SK-N-SH (cell line): ENCODE measurements at regions not wholly inside any gene's neighbourhood (a gene's known extent, or its start where the extent isn't known, plus 50 kb on each side); places are given as distances from the start of the nearest gene placed in this dataset.

Experiments used
- CTCF ChIA-PET: fragments of 300-600, 350-600 bp; formaldehyde crosslinking; extraction: SDS; loops from one replicate; lab custom pipeline; 2021; lab: Yijun Ruan, JAX
- POLR2A ChIA-PET: fragments of 350-600 bp; sonication (Branson Sonifier 250); formaldehyde crosslinking; extraction: SDS; loops from one replicate; lab custom pipeline; 2020; ENCODE audit warnings: antibody characterized with exemption, inconsistent platforms; lab: Yijun Ruan, JAX
- DNase-seq: peaks from one replicate; pipeline ENCODE4 v3.0.0; 2012
- H2AFZ ChIP-seq: fragments of 200-600 bp; sonication (generic); 2 replicates; pipeline ENCODE4 v1.8.1; 2016; ENCODE audit warnings: antibody characterized with exemption, mild to moderate bottlenecking, low read depth
- H3F3A ChIP-seq: fragments of 200-600 bp; sonication (generic); replicated peaks from 2 replicates; pipeline ENCODE3; 2016; ENCODE audit warnings: antibody characterized with exemption, mild to moderate bottlenecking; ENCODE audit not compliant: insufficient read depth
- H3K27ac ChIP-seq, 2 experiments: fragments of 200-500 bp in 1 of 2; fragments of 200-600 bp in 1 of 2; sonication (Bioruptor generic) in 1 of 2; sonication (generic), shearing (Covaris generic) in 1 of 2; 2 replicates each; pipeline versions ENCODE4 v1.5.1 to v1.6.1; 2014 to 2016; ENCODE audit warnings: low read depth in 2 of 2, inconsistent platforms in 1 of 2, low read length in 1 of 2, mild to moderate bottlenecking in 1 of 2, mixed read lengths in 1 of 2
- H3K27me3 ChIP-seq: fragments of 200-600 bp; sonication (generic), shearing (Covaris generic); 2 replicates; pipeline ENCODE4 v1.6.1; 2016; ENCODE audit warnings: mixed run types; ENCODE audit not compliant: insufficient read depth
- H3K36me3 ChIP-seq, 2 experiments: fragments of 200-500 bp in 1 of 2; fragments of 200-600 bp in 1 of 2; sonication (Bioruptor generic) in 1 of 2; sonication (generic) in 1 of 2; replicated peaks in 1 of 2; 2 replicates each; pipeline versions ENCODE3 to v1.5.1; 2014 to 2016; ENCODE audit warnings: low read length in 1 of 2, mild to moderate bottlenecking in 1 of 2; ENCODE audit not compliant: insufficient read depth in 2 of 2, control insufficient read depth in 1 of 2
- H3K4me1 ChIP-seq, 2 experiments: fragments of 200-500 bp in 1 of 2; fragments of 200-600 bp in 1 of 2; sonication (Bioruptor generic) in 1 of 2; sonication (generic), shearing (Covaris generic) in 1 of 2; 2 replicates each; pipeline versions ENCODE4 v1.5.1 to v1.6.1; 2014 to 2016; ENCODE audit warnings: low read depth in 1 of 2, low read length in 1 of 2, mixed run types in 1 of 2; ENCODE audit not compliant: insufficient read depth in 2 of 2, control insufficient read depth in 1 of 2
- H3K4me2 ChIP-seq: fragments of 200-600 bp; sonication (generic), shearing (Covaris generic); 2 replicates; pipeline ENCODE4 v1.6.1; 2017; ENCODE audit warnings: mixed run types
- H3K4me3 ChIP-seq, 2 experiments: fragments of 200-500 bp in 1 of 2; fragments of 200-600 bp in 1 of 2; sonication (Bioruptor generic) in 1 of 2; sonication (generic), shearing (Covaris generic) in 1 of 2; 2 replicates each; pipeline versions ENCODE4 v1.5.1 to v1.8.1; 2014 to 2016; ENCODE audit warnings: low read depth in 2 of 2, inconsistent platforms in 1 of 2, low read length in 1 of 2, mild to moderate bottlenecking in 1 of 2, mixed read lengths in 1 of 2, moderate library complexity in 1 of 2
- H3K79me2 ChIP-seq: fragments of 200-600 bp; sonication (generic); 2 replicates; pipeline ENCODE4 v1.8.1; 2017; ENCODE audit warnings: mild to moderate bottlenecking; ENCODE audit not compliant: insufficient read depth
- H3K9ac ChIP-seq: fragments of 200-600 bp; sonication (generic); 2 replicates; pipeline ENCODE4 v1.6.1; 2017; ENCODE audit warnings: mixed run types
- H3K9me2 ChIP-seq: fragments of 200-600 bp; sonication (generic); 2 replicates; pipeline ENCODE4 v1.6.1; 2017; ENCODE audit warnings: mixed run types
- H3K9me3 ChIP-seq: fragments of 200-600 bp; sonication (generic); 2 replicates; pipeline ENCODE4 v1.6.1; 2017; ENCODE audit warnings: mixed run types, mild to moderate bottlenecking, moderate library complexity
- H4K20me1 ChIP-seq: fragments of 200-600 bp; sonication (generic); 2 replicates; pipeline ENCODE4 v1.6.1; 2017; ENCODE audit warnings: mild to moderate bottlenecking, mixed run types; ENCODE audit not compliant: insufficient read depth
- CHD2 ChIP-seq: fragments of 150-350 bp; IDR thresholded peaks from 2 replicates; pipeline ENCODE4 v1.6.1; 2018; ENCODE audit warnings: low read length; ENCODE audit not compliant: partially characterized antibody
- FOSL2 ChIP-seq: IDR thresholded peaks from 2 replicates; pipeline ENCODE4 v1.4.0; 2012; ENCODE audit warnings: low read depth, mild to moderate bottlenecking, moderate library complexity, borderline replicate concordance
- FOXM1 ChIP-seq: IDR thresholded peaks from 2 replicates; pipeline ENCODE4 v1.4.0; 2012; ENCODE audit warnings: low read depth, mild to moderate bottlenecking
- GABPA ChIP-seq: IDR thresholded peaks from 2 replicates; pipeline ENCODE4 v1.4.0; 2012; ENCODE audit warnings: low read depth, mild to moderate bottlenecking
- JUND ChIP-seq: IDR thresholded peaks from 2 replicates; pipeline ENCODE4 v1.4.0; 2012
- MXI1 ChIP-seq: IDR thresholded peaks from 2 replicates; pipeline ENCODE4 v1.6.1; 2012; ENCODE audit warnings: mild to moderate bottlenecking, low read depth, low read length, improper control_type of control experiment
- NRF1 ChIP-seq: IDR thresholded peaks from 2 replicates; pipeline ENCODE4 v1.6.1; 2012; ENCODE audit warnings: low read depth, mild to moderate bottlenecking, low read length
- RCOR1 ChIP-seq: fragments of 150-350 bp; IDR thresholded peaks from 2 replicates; pipeline ENCODE4 v1.6.1; 2017; ENCODE audit warnings: antibody characterized with exemption, low read length
- SIN3A ChIP-seq: IDR thresholded peaks from 2 replicates; pipeline ENCODE4 v1.6.1; 2012; ENCODE audit warnings: low read depth, mild to moderate bottlenecking, low read length, moderate library complexity, borderline replicate concordance
- TCF12 ChIP-seq: IDR thresholded peaks from 2 replicates; pipeline ENCODE4 v1.4.0; 2012
- WGBS: methylation state at CpG from one replicate; pipeline ENCODE4 v1.1.6; 2017; ENCODE audit warnings: low lambda C conversion rate; 5-methylcytosine and 5-hydroxymethylcytosine counted together
- TF ChIP-seq, protein P1 (sequence below): fragments of 150-350 bp; IDR thresholded peaks from 2 replicates; pipeline ENCODE4 v1.6.1; 2017; ENCODE audit warnings: antibody characterized with exemption, low read length, low read depth, borderline replicate concordance
- TF ChIP-seq, protein P2 (sequence below): IDR thresholded peaks from 2 replicates; pipeline ENCODE4 v1.4.0; 2012; ENCODE audit warnings: low read depth

DNA sequence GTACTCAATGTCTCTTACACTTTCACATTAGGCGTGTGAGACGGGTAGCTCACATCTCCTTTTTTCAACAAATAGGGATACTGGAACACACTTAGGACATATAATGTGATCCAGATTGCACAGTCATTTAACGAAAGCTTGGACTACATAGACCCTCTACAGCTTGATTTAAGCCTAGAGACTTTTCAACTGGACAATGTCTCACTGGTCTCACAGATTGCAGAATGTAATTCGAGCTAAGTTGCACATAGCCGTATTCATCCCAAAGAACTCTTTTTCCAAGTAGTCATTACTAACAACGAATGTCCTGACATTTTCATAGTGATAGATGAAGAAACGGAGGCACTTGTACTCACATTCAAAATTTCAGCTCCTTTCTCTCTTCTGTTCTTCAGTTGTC, 612.1 kb downstream of the ZEB2 start:
- no peaks in the 10 kb centered on the region for H4K20me1 ChIP-seq
- no peaks in the 10 kb centered on the region for H3K9me2 ChIP-seq
- no peaks in the 10 kb centered on the region for H3K9me3 ChIP-seq
- H3F3A ChIP-seq, result no peaks in the 10 kb centered on the region
- ChIA-PET CTCF (interaction anchor here (1.1 kb wide), 1 partner anchor 26 kb away, joined by 3 read pairs; no protein-coding TSS in a partner anchor), POLR2A (no interaction called here)
- H3K27ac ChIP-seq, result no peak overlapping the region
- no peaks in the 10 kb centered on the region for H3K36me3 ChIP-seq
- 84% methylated on average over 7 of the region's 7 CpGs for WGBS
- H3K79me2 ChIP-seq, result no peaks in the 10 kb centered on the region
- H3K27me3 ChIP-seq, result no peaks in the 10 kb centered on the region
- H3K4me3 ChIP-seq, result no peak overlapping the region
- no peak overlapping the region for H3K9ac ChIP-seq
- H3K4me1 ChIP-seq, result no peaks in the 10 kb centered on the region; a peak in 1 of 4 replicates
- H3K4me2 ChIP-seq, result no peak overlapping the region
- H2AFZ ChIP-seq, result no peak overlapping the region
- DNase-seq, result no peak
- TF ChIP-seq RCOR1 (no peak), JUND (0 out of 2 replicates have a peak, but pooled peaks have one; percentile 29), FOSL2 (peak; percentile 53; the same call in 1 of the 2 replicates), TCF12 (0 out of 2 replicates have a peak, but pooled peaks have one; percentile 3), MXI1 (no peak)

DNA sequence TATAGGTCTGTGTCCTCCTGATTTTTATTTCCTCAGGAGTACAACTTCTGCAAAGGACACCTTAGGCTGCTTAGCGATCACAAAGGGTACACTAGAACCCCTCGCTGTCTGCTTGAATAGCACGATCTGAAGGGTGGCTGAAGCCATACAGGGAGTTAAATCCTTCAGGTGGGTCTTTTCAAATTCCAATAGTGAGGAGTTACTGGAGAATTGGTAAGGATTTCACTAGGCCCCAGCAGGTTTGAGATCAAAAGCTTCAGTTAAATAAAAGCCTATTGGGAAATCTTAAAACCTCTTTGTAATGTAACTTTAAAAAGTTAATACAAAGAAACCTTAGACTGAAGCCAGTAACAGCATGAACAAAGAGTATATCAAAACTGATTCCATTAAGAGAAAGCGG, 613.1 kb downstream of the ZEB2 start:
- POLR2A ChIA-PET, result no interaction called here
- Histone ChIP-seq H3K27me3 (no peaks in the 10 kb centered on the region), H3K9ac (no peak overlapping the region), H3K4me2 (no peak overlapping the region), H3K79me2 (no peaks in the 10 kb centered on the region), H3F3A (peaks cover 4% of the 10 kb centered on the region), H3K9me3 (no peaks in the 10 kb centered on the region), H3K9me2 (no peaks in the 10 kb centered on the region), H3K27ac (no peak overlapping the region), H4K20me1 (no peaks in the 10 kb centered on the region), H3K4me3 (no peak overlapping the region), H3K4me1 (peaks cover 0 to 3% of the 10 kb centered on the region in 2 experiments; a peak in 1 of 4 replicates), H2AFZ (no peak overlapping the region), H3K36me3 (no peaks in the 10 kb centered on the region)
- TF ChIP-seq, protein P1, sequence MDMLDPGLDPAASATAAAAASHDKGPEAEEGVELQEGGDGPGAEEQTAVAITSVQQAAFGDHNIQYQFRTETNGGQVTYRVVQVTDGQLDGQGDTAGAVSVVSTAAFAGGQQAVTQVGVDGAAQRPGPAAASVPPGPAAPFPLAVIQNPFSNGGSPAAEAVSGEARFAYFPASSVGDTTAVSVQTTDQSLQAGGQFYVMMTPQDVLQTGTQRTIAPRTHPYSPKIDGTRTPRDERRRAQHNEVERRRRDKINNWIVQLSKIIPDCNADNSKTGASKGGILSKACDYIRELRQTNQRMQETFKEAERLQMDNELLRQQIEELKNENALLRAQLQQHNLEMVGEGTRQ, result no peak
- TF ChIP-seq GABPA, result no peak
- TF ChIP-seq JUND, result no peak
- CTCF ChIA-PET, result interaction anchor here (1.1 kb wide), 1 partner anchor 27 kb away, joined by 3 read pairs; no protein-coding TSS in a partner anchor
- no peak for DNase-seq
- WGBS, result 89% methylated on average over 4 of the region's 4 CpGs

DNA sequence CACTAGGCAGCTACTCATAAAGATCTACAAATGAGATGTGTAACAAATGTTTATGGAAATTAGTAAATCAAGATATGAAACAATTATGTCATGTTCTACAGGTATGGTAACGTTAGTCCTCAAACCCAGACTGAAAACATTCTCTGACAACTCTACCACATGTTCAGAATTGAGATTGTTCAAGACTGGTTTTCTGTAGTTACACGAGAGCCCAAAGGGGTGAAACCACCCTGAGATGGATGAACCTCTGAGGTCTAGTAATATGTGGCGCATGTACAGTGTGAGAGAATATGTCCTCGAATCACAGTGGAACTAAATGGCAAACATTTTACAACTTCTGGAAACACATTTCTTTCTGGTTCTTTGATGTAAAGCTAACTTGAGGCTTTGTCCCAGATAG, 614.3 kb downstream of the ZEB2 start:
- POLR2A ChIA-PET, result no interaction called here
- no peaks in the 10 kb centered on the region for H3K36me3 ChIP-seq
- H3K4me1 ChIP-seq, result peaks cover 0 to 12% of the 10 kb centered on the region in 2 experiments; a peak in 2 of 4 replicates
- no peak overlapping the region for H3K9ac ChIP-seq
- H3K9me3 ChIP-seq, result no peaks in the 10 kb centered on the region
- H3K4me3 ChIP-seq, result no peak overlapping the region
- no peak for DNase-seq
- TF ChIP-seq SIN3A (no peak), FOXM1 (no peak), NRF1 (no peak), RCOR1 (no peak), GABPA (no peak), MXI1 (no peak), CHD2 (no peak)
- TF ChIP-seq, protein P2, sequence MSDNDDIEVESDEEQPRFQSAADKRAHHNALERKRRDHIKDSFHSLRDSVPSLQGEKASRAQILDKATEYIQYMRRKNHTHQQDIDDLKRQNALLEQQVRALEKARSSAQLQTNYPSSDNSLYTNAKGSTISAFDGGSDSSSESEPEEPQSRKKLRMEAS, result no peak
- no peaks in the 10 kb centered on the region for H3K79me2 ChIP-seq
- H3K27me3 ChIP-seq, result no peaks in the 10 kb centered on the region
- H3K9me2 ChIP-seq, result no peaks in the 10 kb centered on the region
- peaks cover 16% of the 10 kb centered on the region for H3F3A ChIP-seq
- CTCF ChIA-PET, result interaction anchor here (0.8 kb wide), 1 partner anchor 12 kb away, joined by 3 read pairs; no protein-coding TSS in a partner anchor
- 79% methylated on average over 4 of the region's 4 CpGs for WGBS
- H2AFZ ChIP-seq, result no peak overlapping the region
- no peaks in the 10 kb centered on the region for H4K20me1 ChIP-seq
- no peak overlapping the region for H3K4me2 ChIP-seq
- H3K27ac ChIP-seq, result no peak overlapping the region
